GM12878 (cell line): ENCODE measurements at regions not wholly inside any gene's neighbourhood (a gene's known extent, or its start where the extent isn't known, plus 50 kb on each side); places are given as distances from the start of the nearest gene placed in this dataset.

ENCODE experiments used
- ATAC-seq: fragments of 200-7000 bp; cut with Tn5 transposase; 3 replicates; pipeline ENCODE4 v1.9.1; 2020; ENCODE audit warnings: mild to moderate bottlenecking, moderate library complexity
- BruUV-seq: library from RNA; stranded (reverse); fragments of 400-500 nt; replicated peaks from 2 replicates; lab custom pipeline; 2021; lab: Mats Ljungman, UMichigan
- CTCF ChIA-PET: fragments of 300-600 bp; sonication (Branson Sonifier 250); formaldehyde crosslinking; extraction: SDS; loops from one replicate; lab custom pipeline; 2021; ENCODE audit warnings: inconsistent platforms; lab: Yijun Ruan, JAX
- POLR2A ChIA-PET: fragments of 350-600 bp; formaldehyde crosslinking; extraction: SDS; loops from one replicate; lab custom pipeline; 2021; ENCODE audit warnings: inconsistent platforms; lab: Charles Lee
- RAD21 ChIA-PET: fragments of 300-600 bp; sonication (Branson Sonifier 250); formaldehyde crosslinking; loops from one replicate; lab custom pipeline; 2023; ENCODE audit warnings: antibody characterized with exemption; ENCODE audit not compliant: unreplicated experiment; lab: Charles Lee
- SMC1A ChIA-PET: fragments of 300-600 bp; sonication (Branson Sonifier 250); formaldehyde crosslinking; loops from one replicate; lab custom pipeline; 2023; ENCODE audit not compliant: unreplicated experiment, uncharacterized antibody; lab: Charles Lee
- DNase-seq: peaks from one replicate; pipeline ENCODE4 v3.0.0-alpha.2; 2011; ENCODE audit warnings: low read depth, low spot score
- FAIRE-seq: peaks from 3 replicates; lab custom pipeline; 2011; peaks lifted over from hg19 to GRCh38; lab: Jason Lieb, UNC
- H2AFZ ChIP-seq: 2 replicates; pipeline ENCODE4 v1.6.0; 2011; ENCODE audit warnings: low read depth, low read length, control low read depth; ENCODE audit not compliant: control insufficient read depth
- H3K27ac ChIP-seq: 2 replicates; pipeline ENCODE4 v1.5.1; 2011; ENCODE audit warnings: control low read depth; ENCODE audit not compliant: control insufficient read depth, insufficient read depth
- H3K27me3 ChIP-seq, 2 experiments: replicated peaks in 1 of 2; 2 replicates each; pipeline versions ENCODE4 v1.6.0 to v1.6.1; 2011; ENCODE audit warnings: low read length in 1 of 2; ENCODE audit not compliant: control insufficient read depth in 2 of 2, insufficient read depth in 2 of 2
- H3K36me3 ChIP-seq, 2 experiments: 2 replicates each; pipeline ENCODE4 v1.5.1; 2011; ENCODE audit warnings: low read length in 1 of 2; ENCODE audit not compliant: control insufficient read depth in 2 of 2, insufficient read depth in 2 of 2
- H3K4me1 ChIP-seq: 2 replicates; pipeline ENCODE4 v1.6.1; 2011; ENCODE audit warnings: mild to moderate bottlenecking, low read length, moderate library complexity, mixed read lengths; ENCODE audit not compliant: control insufficient read depth, insufficient read depth
- H3K4me2 ChIP-seq: 2 replicates; pipeline ENCODE4 v1.6.0; 2011; ENCODE audit warnings: control low read depth; ENCODE audit not compliant: control insufficient read depth, insufficient read depth
- H3K4me3 ChIP-seq: fragments of 200-600 bp; sonication (generic); 2 replicates; pipeline ENCODE4 v1.5.1; 2016
- H3K79me2 ChIP-seq: 2 replicates; pipeline ENCODE4 v1.6.0; 2011; ENCODE audit warnings: low read length; ENCODE audit not compliant: control insufficient read depth, insufficient read depth
- H3K9ac ChIP-seq: 2 replicates; pipeline ENCODE4 v1.8.0; 2011; ENCODE audit warnings: low read length, control low read depth, mixed read lengths; ENCODE audit not compliant: control insufficient read depth, insufficient read depth
- H3K9me3 ChIP-seq: replicated peaks from 3 replicates; pipeline ENCODE4 v1.5.1; 2011; ENCODE audit warnings: mild to moderate bottlenecking, low read length; ENCODE audit not compliant: control insufficient read depth, insufficient read depth
- H4K20me1 ChIP-seq: 2 replicates; pipeline ENCODE4 v1.6.0; 2011; ENCODE audit not compliant: control insufficient read depth, insufficient read depth
- BCL3 ChIP-seq: IDR thresholded peaks from 2 replicates; pipeline ENCODE4 v1.6.1; 2011; ENCODE audit warnings: borderline replicate concordance, low read depth, mild to moderate bottlenecking, moderate library complexity, low read length; ENCODE audit not compliant: insufficient read depth, poor library complexity, severe bottlenecking
- BRCA1 ChIP-seq: IDR thresholded peaks from 2 replicates; pipeline ENCODE4 v1.6.1; 2011; ENCODE audit warnings: low read depth, low read length, improper control_type of control experiment
- FOXK2 ChIP-seq: fragments of 450-650 bp; IDR thresholded peaks from 2 replicates; pipeline ENCODE4 v1.6.1; 2017; ENCODE audit warnings: mild to moderate bottlenecking, moderate library complexity
- IRF3 ChIP-seq: fragments of 450-650 bp; IDR thresholded peaks from 2 replicates; pipeline ENCODE4 v1.6.1; 2014; ENCODE audit warnings: mild to moderate bottlenecking
- MXI1 ChIP-seq: fragments of 150-350 bp; IDR thresholded peaks from 2 replicates; pipeline ENCODE4 v1.6.1; 2011; ENCODE audit warnings: low read depth, mild to moderate bottlenecking, inconsistent platforms, low read length, improper control_type of control experiment
- POLR2A ChIP-seq: IDR thresholded peaks from 2 replicates; pipeline ENCODE4 v1.6.1; 2011; ENCODE audit warnings: low read depth, mild to moderate bottlenecking, low read length
- SMAD5 ChIP-seq: IDR thresholded peaks from 2 replicates; pipeline ENCODE4 v1.6.1; 2016; ENCODE audit warnings: antibody characterized with exemption, low read depth
- TARDBP ChIP-seq: IDR thresholded peaks from 2 replicates; pipeline ENCODE4 v1.6.1; 2016; ENCODE audit warnings: borderline replicate concordance
- TCF3 ChIP-seq: IDR thresholded peaks from 2 replicates; pipeline ENCODE4 v1.6.1; 2012; ENCODE audit warnings: low read depth, mild to moderate bottlenecking, low read length, borderline replicate concordance; ENCODE audit not compliant: insufficient read depth
- ZNF207 ChIP-seq: fragments of 450-650 bp; IDR thresholded peaks from 2 replicates; pipeline ENCODE4 v1.6.1; 2014; ENCODE audit warnings: antibody characterized with exemption, mild to moderate bottlenecking, borderline replicate concordance
- WGBS: methylation state at CpG from one replicate; pipeline ENCODE4 v1.1.6; 2016; ENCODE audit warnings: low lambda C conversion rate; ENCODE audit not compliant: insufficient replicate concordance, insufficient coverage; ENCODE audit errors: missing lambda C conversion rate; 5-methylcytosine and 5-hydroxymethylcytosine counted together
- in situ Hi-C: fragments of 300-500 bp; cut with MboI; formaldehyde crosslinking; loops from 9 replicates; pipeline ENCODE4 v1.14.3; 2018; ENCODE audit warnings: mixed read lengths
- intact Hi-C: fragments of 100-400 bp; cut with micrococcal nuclease; formaldehyde crosslinking; loops from one replicate; pipeline ENCODE4 v1.14.2; 2022; ENCODE audit not compliant: unreplicated experiment
- TF ChIP-seq, protein P1 (sequence below): fragments of 450-650 bp; IDR thresholded peaks from 2 replicates; pipeline ENCODE4 v1.6.1; 2017; ENCODE audit warnings: mild to moderate bottlenecking, low read depth, inconsistent platforms; ENCODE audit not compliant: poor library complexity, severe bottlenecking
- TF ChIP-seq, protein P2 (sequence below): fragments of 450-650 bp; IDR thresholded peaks from 2 replicates; pipeline ENCODE4 v1.6.1; 2017; ENCODE audit warnings: antibody characterized with exemption, mild to moderate bottlenecking, moderate library complexity

- no peak overlapping the region for H3K4me3 ChIP-seq
- DNase-seq (no peak), FAIRE-seq (no peak), ATAC-seq (no peak)
- no TSS peak for BruUV-seq
- no peak for TF ChIP-seq ZNF207
- TF ChIP-seq POLR2A: no peak
- TF ChIP-seq, protein P1, sequence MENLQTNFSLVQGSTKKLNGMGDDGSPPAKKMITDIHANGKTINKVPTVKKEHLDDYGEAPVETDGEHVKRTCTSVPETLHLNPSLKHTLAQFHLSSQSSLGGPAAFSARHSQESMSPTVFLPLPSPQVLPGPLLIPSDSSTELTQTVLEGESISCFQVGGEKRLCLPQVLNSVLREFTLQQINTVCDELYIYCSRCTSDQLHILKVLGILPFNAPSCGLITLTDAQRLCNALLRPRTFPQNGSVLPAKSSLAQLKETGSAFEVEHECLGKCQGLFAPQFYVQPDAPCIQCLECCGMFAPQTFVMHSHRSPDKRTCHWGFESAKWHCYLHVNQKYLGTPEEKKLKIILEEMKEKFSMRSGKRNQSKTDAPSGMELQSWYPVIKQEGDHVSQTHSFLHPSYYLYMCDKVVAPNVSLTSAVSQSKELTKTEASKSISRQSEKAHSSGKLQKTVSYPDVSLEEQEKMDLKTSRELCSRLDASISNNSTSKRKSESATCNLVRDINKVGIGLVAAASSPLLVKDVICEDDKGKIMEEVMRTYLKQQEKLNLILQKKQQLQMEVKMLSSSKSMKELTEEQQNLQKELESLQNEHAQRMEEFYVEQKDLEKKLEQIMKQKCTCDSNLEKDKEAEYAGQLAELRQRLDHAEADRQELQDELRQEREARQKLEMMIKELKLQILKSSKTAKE: no peak
- no peak for TF ChIP-seq BCL3
- no peak for TF ChIP-seq SMAD5
- no peak for TF ChIP-seq TARDBP
- TF ChIP-seq TCF3: no peak
- TF ChIP-seq IRF3: no peak
- no peak for TF ChIP-seq MXI1
- TF ChIP-seq BRCA1: no peak
- TF ChIP-seq, protein P2, sequence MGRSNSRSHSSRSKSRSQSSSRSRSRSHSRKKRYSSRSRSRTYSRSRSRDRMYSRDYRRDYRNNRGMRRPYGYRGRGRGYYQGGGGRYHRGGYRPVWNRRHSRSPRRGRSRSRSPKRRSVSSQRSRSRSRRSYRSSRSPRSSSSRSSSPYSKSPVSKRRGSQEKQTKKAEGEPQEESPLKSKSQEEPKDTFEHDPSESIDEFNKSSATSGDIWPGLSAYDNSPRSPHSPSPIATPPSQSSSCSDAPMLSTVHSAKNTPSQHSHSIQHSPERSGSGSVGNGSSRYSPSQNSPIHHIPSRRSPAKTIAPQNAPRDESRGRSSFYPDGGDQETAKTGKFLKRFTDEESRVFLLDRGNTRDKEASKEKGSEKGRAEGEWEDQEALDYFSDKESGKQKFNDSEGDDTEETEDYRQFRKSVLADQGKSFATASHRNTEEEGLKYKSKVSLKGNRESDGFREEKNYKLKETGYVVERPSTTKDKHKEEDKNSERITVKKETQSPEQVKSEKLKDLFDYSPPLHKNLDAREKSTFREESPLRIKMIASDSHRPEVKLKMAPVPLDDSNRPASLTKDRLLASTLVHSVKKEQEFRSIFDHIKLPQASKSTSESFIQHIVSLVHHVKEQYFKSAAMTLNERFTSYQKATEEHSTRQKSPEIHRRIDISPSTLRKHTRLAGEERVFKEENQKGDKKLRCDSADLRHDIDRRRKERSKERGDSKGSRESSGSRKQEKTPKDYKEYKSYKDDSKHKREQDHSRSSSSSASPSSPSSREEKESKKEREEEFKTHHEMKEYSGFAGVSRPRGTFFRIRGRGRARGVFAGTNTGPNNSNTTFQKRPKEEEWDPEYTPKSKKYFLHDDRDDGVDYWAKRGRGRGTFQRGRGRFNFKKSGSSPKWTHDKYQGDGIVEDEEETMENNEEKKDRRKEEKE: no peak
- TF ChIP-seq FOXK2: no peak
- no peak overlapping the region for H2AFZ ChIP-seq
- H3K27me3 ChIP-seq: no peaks in the 10 kb centered on the region; a peak in 1 of 4 replicates
- ChIA-PET CTCF (interaction anchor here (1.0 kb wide), 1 partner anchor 53 kb away, joined by 3 read pairs; no protein-coding TSS in a partner anchor), POLR2A (no interaction called here), SMC1A (no interaction called here), RAD21 (no interaction called here)
- in situ Hi-C loops: no loop called here
- H3K27ac ChIP-seq: no peak overlapping the region
- no peak overlapping the region for H3K4me2 ChIP-seq
- H3K9me3 ChIP-seq: no peaks in the 10 kb centered on the region
- no peaks in the 10 kb centered on the region for H3K4me1 ChIP-seq
- no peak overlapping the region for H3K9ac ChIP-seq
- H4K20me1 ChIP-seq: no peaks in the 10 kb centered on the region
- H3K36me3 ChIP-seq: no peaks in the 10 kb centered on the region
- intact Hi-C loops: no loop called here
- no peaks in the 10 kb centered on the region for H3K79me2 ChIP-seq
- WGBS: 44% methylated on average over 6 of the region's 6 CpGs
These were observed 96.6 kb downstream of the LHX2 start for GRCh38 chr9:124108216-124108615.
